Activated T-cell treated with anti-CD3 and anti-CD28 coated beads for 1 hour (primary cell): ENCODE measurements at regions not wholly inside any gene's neighbourhood (a gene's known extent, or its start where the extent isn't known, plus 50 kb on each side); places are given as distances from the start of the nearest gene placed in this dataset.
"Not testable (repeated sequence)": the region's sequence is repeated elsewhere in the genome, so short reads cannot be mapped to it uniquely, and the experiment has no call there.

ENCODE experiments used
- DNase-seq: peaks from one replicate; pipeline ENCODE4 v3.0.0-alpha.2; 2020; ENCODE audit warnings: low read depth

GRCh38 chr4:15291122-15291521 is 136.7 kb upstream of the C1QTNF7 start:
- DNase-seq: no peak

GRCh38 chr4:15293711-15294110 is 134.1 kb upstream of the C1QTNF7 start:
- no peak for DNase-seq

GRCh38 chr4:15294202-15294601 is 133.6 kb upstream of the C1QTNF7 start:
- DNase-seq: no peak

GRCh38 chr4:15294832-15295231 is 133.0 kb upstream of the C1QTNF7 start:
- DNase-seq: no peak

GRCh38 chr4:15295421-15296162 is 132.2 kb upstream of the C1QTNF7 start:
- no peak for DNase-seq

- DNase-seq: no peak
Observed at GRCh38 chr4:15297344-15297743, 130.5 kb upstream of the C1QTNF7 start.

- no peak for DNase-seq
Observed at GRCh38 chr4:15299627-15300026, 128.2 kb upstream of the C1QTNF7 start.

GRCh38 chr4:15303052-15303641 is 124.7 kb upstream of the C1QTNF7 start:
- no peak for DNase-seq

GRCh38 chr4:15314974-15315373 is 112.9 kb upstream of the C1QTNF7 start:
- DNase-seq: no peak

GRCh38 chr4:15317246-15317645 is 110.6 kb upstream of the C1QTNF7 start:
- DNase-seq: no peak

- DNase-seq: no peak
Observed at GRCh38 chr4:15318621-15319348, 109.0 kb upstream of the C1QTNF7 start.

- no peak for DNase-seq
Observed at GRCh38 chr4:15320121-15320678, 107.6 kb upstream of the C1QTNF7 start.

GRCh38 chr4:15322006-15322405 is 105.8 kb upstream of the C1QTNF7 start:
- DNase-seq: no peak

- no peak for DNase-seq
Observed at GRCh38 chr4:15325987-15326386, 101.8 kb upstream of the C1QTNF7 start.

GRCh38 chr4:15327311-15328298 is 100.2 kb upstream of the C1QTNF7 start:
- DNase-seq: no peak

- DNase-seq: no peak
Observed at GRCh38 chr4:15331930-15332329, 95.9 kb upstream of the C1QTNF7 start.

- no peak for DNase-seq
Observed at GRCh38 chr4:15332377-15332776, 95.5 kb upstream of the C1QTNF7 start.

GRCh38 chr4:15333692-15334633 is 93.9 kb upstream of the C1QTNF7 start:
- DNase-seq: no peak

GRCh38 chr4:15336410-15337167 is 91.2 kb upstream of the C1QTNF7 start:
- DNase-seq: no peak

- DNase-seq: not testable (repeated sequence)
Observed at GRCh38 chr4:15337168-15337657, 90.6 kb upstream of the C1QTNF7 start.
